HEK293 (cell line): ENCODE measurements at regions not wholly inside any gene's neighbourhood (a gene's known extent, or its start where the extent isn't known, plus 50 kb on each side); places are given as distances from the start of the nearest gene placed in this dataset.

Experiments used
- BCL11B ChIP-seq: fragments of 450-650 bp; formaldehyde crosslinking; IDR thresholded peaks from 2 replicates; pipeline ENCODE4 v1.5.1; 2016; ENCODE audit warnings: low read depth, missing biosample characterization, missing genetic modification characterization
- ZBTB20 ChIP-seq: fragments of 450-650 bp; formaldehyde crosslinking; IDR thresholded peaks from 2 replicates; pipeline ENCODE4 v1.5.1; 2016; ENCODE audit warnings: missing biosample characterization, missing genetic modification characterization
- ZBTB7A ChIP-seq: fragments of 450-650 bp; formaldehyde crosslinking; IDR thresholded peaks from 2 replicates; pipeline ENCODE4 v1.5.1; 2016; ENCODE audit warnings: low read depth, missing biosample characterization, missing genetic modification characterization
- ZNF121 ChIP-seq: fragments of 450-650 bp; formaldehyde crosslinking; IDR thresholded peaks from 2 replicates; pipeline ENCODE4 v1.5.1; 2016; ENCODE audit warnings: missing biosample characterization, missing genetic modification characterization
- ZNF133 ChIP-seq: fragments of 450-650 bp; formaldehyde crosslinking; IDR thresholded peaks from 2 replicates; pipeline ENCODE4 v1.5.1; 2016; ENCODE audit warnings: missing biosample characterization, missing genetic modification characterization
- ZNF174 ChIP-seq: fragments of 450-650 bp; formaldehyde crosslinking; IDR thresholded peaks from 2 replicates; pipeline ENCODE4 v1.5.0; 2017; ENCODE audit warnings: missing biosample characterization, mild to moderate bottlenecking, missing genetic modification characterization
- ZNF274 ChIP-seq, 2 experiments: fragments of 200-500 bp in 1 of 2; fragments of 450-650 bp in 1 of 2; sonication (Bioruptor generic) in 1 of 2; formaldehyde crosslinking in 1 of 2; IDR thresholded peaks; 2 replicates each; pipeline versions ENCODE4 v1.5.1 to v1.6.1; 2014 to 2016; ENCODE audit warnings: borderline replicate concordance in 1 of 2, inconsistent platforms in 1 of 2, low read length in 1 of 2, missing biosample characterization in 1 of 2, missing genetic modification characterization in 1 of 2
- ZNF292 ChIP-seq: fragments of 450-650 bp; formaldehyde crosslinking; IDR thresholded peaks from 2 replicates; pipeline ENCODE4 v1.5.1; 2016; ENCODE audit warnings: low read depth, missing biosample characterization, missing genetic modification characterization, borderline replicate concordance
- ZNF48 ChIP-seq: fragments of 450-650 bp; formaldehyde crosslinking; IDR thresholded peaks from 2 replicates; pipeline ENCODE4 v1.5.1; 2016; ENCODE audit warnings: missing biosample characterization, missing genetic modification characterization
- ZNF548 ChIP-seq: fragments of 450-650 bp; formaldehyde crosslinking; IDR thresholded peaks from 2 replicates; pipeline ENCODE4 v1.5.1; 2016; ENCODE audit warnings: missing biosample characterization, missing genetic modification characterization
- ZNF585B ChIP-seq: fragments of 450-650 bp; formaldehyde crosslinking; IDR thresholded peaks from 2 replicates; pipeline ENCODE4 v1.5.1; 2016; ENCODE audit warnings: missing biosample characterization, missing genetic modification characterization
- ZNF626 ChIP-seq: fragments of 450-650 bp; sonication (Bioruptor Pico); formaldehyde crosslinking; IDR thresholded peaks from 2 replicates; pipeline ENCODE4 v1.5.1; 2018; ENCODE audit warnings: missing biosample characterization, missing genetic modification characterization, inconsistent platforms
- TF ChIP-seq, protein P1 (sequence below): fragments of 450-650 bp; formaldehyde crosslinking; IDR thresholded peaks from 2 replicates; pipeline ENCODE4 v1.5.1; 2016; ENCODE audit warnings: missing biosample characterization, missing genetic modification characterization

DNA sequence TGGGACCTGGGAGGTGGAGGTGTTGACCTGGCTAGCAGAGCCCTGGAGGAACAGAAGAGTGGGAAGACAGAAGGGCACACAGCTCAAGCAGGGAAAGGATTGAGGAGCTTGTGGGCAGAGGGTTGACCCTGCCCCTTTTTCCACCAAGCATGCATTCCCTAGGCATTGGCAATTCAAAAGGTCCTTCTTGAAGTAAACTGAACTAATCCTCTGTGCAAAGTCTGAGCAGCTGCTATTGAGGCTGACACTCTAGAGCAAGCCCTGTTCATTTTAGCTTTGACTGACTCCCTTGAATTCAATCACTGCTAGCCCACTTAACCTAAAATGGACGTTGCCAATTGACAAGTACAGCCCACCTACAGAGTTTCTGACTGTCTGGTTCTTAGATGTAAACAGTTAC, 116.5 kb upstream of the TNS3 start:
- TF ChIP-seq, protein P1, sequence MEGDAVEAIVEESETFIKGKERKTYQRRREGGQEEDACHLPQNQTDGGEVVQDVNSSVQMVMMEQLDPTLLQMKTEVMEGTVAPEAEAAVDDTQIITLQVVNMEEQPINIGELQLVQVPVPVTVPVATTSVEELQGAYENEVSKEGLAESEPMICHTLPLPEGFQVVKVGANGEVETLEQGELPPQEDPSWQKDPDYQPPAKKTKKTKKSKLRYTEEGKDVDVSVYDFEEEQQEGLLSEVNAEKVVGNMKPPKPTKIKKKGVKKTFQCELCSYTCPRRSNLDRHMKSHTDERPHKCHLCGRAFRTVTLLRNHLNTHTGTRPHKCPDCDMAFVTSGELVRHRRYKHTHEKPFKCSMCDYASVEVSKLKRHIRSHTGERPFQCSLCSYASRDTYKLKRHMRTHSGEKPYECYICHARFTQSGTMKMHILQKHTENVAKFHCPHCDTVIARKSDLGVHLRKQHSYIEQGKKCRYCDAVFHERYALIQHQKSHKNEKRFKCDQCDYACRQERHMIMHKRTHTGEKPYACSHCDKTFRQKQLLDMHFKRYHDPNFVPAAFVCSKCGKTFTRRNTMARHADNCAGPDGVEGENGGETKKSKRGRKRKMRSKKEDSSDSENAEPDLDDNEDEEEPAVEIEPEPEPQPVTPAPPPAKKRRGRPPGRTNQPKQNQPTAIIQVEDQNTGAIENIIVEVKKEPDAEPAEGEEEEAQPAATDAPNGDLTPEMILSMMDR (tag by site-specific recombination) = no peak
- TF ChIP-seq BCL11B (tag by site-specific recombination) (no peak), ZNF174 (tag by site-specific recombination) (no peak), ZNF274 (IDR thresholded peaks at IDR 0.05; ENCODE audit: low read length) (no peak), ZNF274 (tag by site-specific recombination; IDR thresholded peaks at IDR 0.05; ENCODE audit: borderline replicate concordance) (no peak), ZBTB20 (tag by site-specific recombination) (no peak), ZNF626 (tag by site-specific recombination) (no peak), ZNF48 (tag by site-specific recombination) (no peak), ZNF133 (tag by site-specific recombination) (no peak), ZNF121 (tag by site-specific recombination) (no peak), ZNF292 (no peak), ZNF585B (tag by site-specific recombination) (no peak), ZNF548 (tag by site-specific recombination) (no peak), ZBTB7A (tag by site-specific recombination) (no peak)
